ENCODE measurements at regions not wholly inside any gene's neighbourhood (a gene's known extent, or its start where the extent isn't known, plus 50 kb on each side); places are given as distances from the start of the nearest gene placed in this dataset.

- no peaks in the 10 kb centered on the region for H4K20me1 ChIP-seq (ENCODE audit: low read depth)
- H3K9me3 ChIP-seq (ENCODE audit: low read depth), result no peaks in the 10 kb centered on the region
- H3K9ac ChIP-seq, result no peak overlapping the region
- no peak overlapping the region for H3K27ac Mint-ChIP-seq
- no peaks in the 10 kb centered on the region for H3F3A ChIP-seq (ENCODE audit: low read depth)
- H3K27me3 Mint-ChIP-seq (ENCODE audit: insufficient read depth, low read depth), result no peaks in the 10 kb centered on the region
- H3K36me3 Mint-ChIP-seq, result no peaks in the 10 kb centered on the region
- H3K79me2 ChIP-seq (ENCODE audit: low read depth), result no peaks in the 10 kb centered on the region
- no peaks in the 10 kb centered on the region for H3K9me3 Mint-ChIP-seq
- no peak for DNase-seq (ENCODE audit: low spot score)
- no peak overlapping the region for H3K4me3 Mint-ChIP-seq
- TF ChIP-seq EZH2phosphoT487 (IDR thresholded peaks at IDR 0.05) (no peak), CTCF (IDR thresholded peaks at IDR 0.05) (no peak), EZH2 (IDR thresholded peaks at IDR 0.05) (no peak)
- H3K4me3 ChIP-seq, result no peak overlapping the region
- H3K4me1 Mint-ChIP-seq, result no peaks in the 10 kb centered on the region
- no peak overlapping the region for H3K4me2 ChIP-seq
- no peaks in the 10 kb centered on the region for H3K4me1 ChIP-seq
- H3K27ac ChIP-seq, result no peak overlapping the region
- no peaks in the 10 kb centered on the region for H3K27me3 ChIP-seq
- no peak overlapping the region for H2AFZ ChIP-seq (replicated peaks)
- no peaks in the 10 kb centered on the region for H3K36me3 ChIP-seq
These were observed 349.2 kb downstream of the CASP12 start for GRCh38 chr11:104549019-104549418.

GRCh38 chr11:104547996-104548661 is 350.1 kb downstream of the CASP12 start:
- no peak for DNase-seq (ENCODE audit: low spot score)
- TF ChIP-seq EZH2 (IDR thresholded peaks at IDR 0.05), result no peak
- peak; percentile 29 for TF ChIP-seq CTCF (IDR thresholded peaks at IDR 0.05)
- no peak overlapping the region for H3K4me3 ChIP-seq

GRCh38 chr11:104546501-104546900 is 351.8 kb downstream of the CASP12 start:
- no peak for DNase-seq (ENCODE audit: low spot score)
- no peaks in the 10 kb centered on the region for H3K36me3 Mint-ChIP-seq

More at GRCh38 chr11:104547996-104548661, 350.1 kb downstream of the CASP12 start:
- Histone ChIP-seq H3K9ac (no peak overlapping the region), H4K20me1 (ENCODE audit: low read depth) (no peaks in the 10 kb centered on the region), H3K79me2 (ENCODE audit: low read depth) (no peaks in the 10 kb centered on the region), H3K27ac (no peak overlapping the region), H3K36me3 (no peaks in the 10 kb centered on the region), H3K4me2 (no peak overlapping the region), H3K27me3 (no peaks in the 10 kb centered on the region), H3K4me1 (no peaks in the 10 kb centered on the region), H3F3A (ENCODE audit: low read depth) (no peaks in the 10 kb centered on the region), H2AFZ (replicated peaks) (no peak overlapping the region), H3K9me3 (ENCODE audit: low read depth) (no peaks in the 10 kb centered on the region)
- Mint-ChIP-seq H3K27ac (no peak overlapping the region), H3K4me1 (no peaks in the 10 kb centered on the region), H3K4me3 (no peak overlapping the region), H3K27me3 (ENCODE audit: insufficient read depth, low read depth) (no peaks in the 10 kb centered on the region), H3K36me3 (no peaks in the 10 kb centered on the region), H3K9me3 (no peaks in the 10 kb centered on the region)

More at GRCh38 chr11:104546501-104546900, 351.8 kb downstream of the CASP12 start:
- Mint-ChIP-seq H3K27me3 (ENCODE audit: insufficient read depth, low read depth) (no peaks in the 10 kb centered on the region), H3K27ac (no peak overlapping the region), H3K9me3 (no peaks in the 10 kb centered on the region), H3K4me3 (no peak overlapping the region), H3K4me1 (no peaks in the 10 kb centered on the region)
- H3K79me2 ChIP-seq (ENCODE audit: low read depth), result no peaks in the 10 kb centered on the region
- H3K4me1 ChIP-seq, result no peaks in the 10 kb centered on the region
- H2AFZ ChIP-seq (replicated peaks), result no peak overlapping the region
- TF ChIP-seq EZH2 (IDR thresholded peaks at IDR 0.05) (no peak), CTCF (IDR thresholded peaks at IDR 0.05) (no peak), EZH2phosphoT487 (IDR thresholded peaks at IDR 0.05) (no peak)
- H4K20me1 ChIP-seq (ENCODE audit: low read depth), result no peaks in the 10 kb centered on the region
- H3K27me3 ChIP-seq, result no peaks in the 10 kb centered on the region
- H3F3A ChIP-seq (ENCODE audit: low read depth), result no peaks in the 10 kb centered on the region
- H3K4me3 ChIP-seq, result no peak overlapping the region
- H3K9ac ChIP-seq, result no peak overlapping the region
- H3K36me3 ChIP-seq, result no peaks in the 10 kb centered on the region
- H3K9me3 ChIP-seq (ENCODE audit: low read depth), result no peaks in the 10 kb centered on the region
- H3K27ac ChIP-seq, result no peak overlapping the region
- no peak overlapping the region for H3K4me2 ChIP-seq
